Fibroblast of skin of left quadriceps (primary cell): ENCODE measurements at regions not wholly inside any gene's neighbourhood (a gene's known extent, or its start where the extent isn't known, plus 50 kb on each side); places are given as distances from the start of the nearest gene placed in this dataset.
"Not testable (repeated sequence)": the region's sequence is repeated elsewhere in the genome, so short reads cannot be mapped to it uniquely, and the experiment has no call there.

ENCODE experiments used
- DNase-seq, 2 experiments: peaks; one replicate each; pipeline ENCODE4 v3.0.0-alpha.2; 2013; ENCODE audit warnings: low read depth in 2 of 2

- DNase-seq = no peak
These were observed 939.4 kb downstream of the MCTP2 start for GRCh38 chr15:95170561-95171380.

DNA sequence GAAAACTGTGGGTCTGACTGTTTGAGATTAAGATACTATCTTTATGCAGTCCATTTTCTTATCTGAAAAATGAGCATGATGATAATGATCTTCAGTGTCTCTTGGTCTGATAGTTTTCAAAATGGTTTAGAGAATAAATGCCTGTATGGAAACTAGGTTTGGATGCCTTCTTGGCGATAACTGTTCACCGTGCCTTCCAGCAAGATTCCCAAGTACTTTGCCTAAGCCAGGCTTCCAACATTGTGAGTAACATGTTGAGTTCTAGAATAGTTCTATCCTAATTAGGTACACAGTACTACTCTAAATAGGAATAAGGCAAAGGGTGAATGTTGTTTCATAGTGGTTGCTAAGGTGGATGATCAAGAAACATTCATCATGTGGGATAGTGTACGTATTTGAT, 940.2 kb downstream of the MCTP2 start:
- no peak for DNase-seq

- DNase-seq = no peak
These were observed 943.2 kb downstream of the MCTP2 start for GRCh38 chr15:95174301-95175259.

DNA sequence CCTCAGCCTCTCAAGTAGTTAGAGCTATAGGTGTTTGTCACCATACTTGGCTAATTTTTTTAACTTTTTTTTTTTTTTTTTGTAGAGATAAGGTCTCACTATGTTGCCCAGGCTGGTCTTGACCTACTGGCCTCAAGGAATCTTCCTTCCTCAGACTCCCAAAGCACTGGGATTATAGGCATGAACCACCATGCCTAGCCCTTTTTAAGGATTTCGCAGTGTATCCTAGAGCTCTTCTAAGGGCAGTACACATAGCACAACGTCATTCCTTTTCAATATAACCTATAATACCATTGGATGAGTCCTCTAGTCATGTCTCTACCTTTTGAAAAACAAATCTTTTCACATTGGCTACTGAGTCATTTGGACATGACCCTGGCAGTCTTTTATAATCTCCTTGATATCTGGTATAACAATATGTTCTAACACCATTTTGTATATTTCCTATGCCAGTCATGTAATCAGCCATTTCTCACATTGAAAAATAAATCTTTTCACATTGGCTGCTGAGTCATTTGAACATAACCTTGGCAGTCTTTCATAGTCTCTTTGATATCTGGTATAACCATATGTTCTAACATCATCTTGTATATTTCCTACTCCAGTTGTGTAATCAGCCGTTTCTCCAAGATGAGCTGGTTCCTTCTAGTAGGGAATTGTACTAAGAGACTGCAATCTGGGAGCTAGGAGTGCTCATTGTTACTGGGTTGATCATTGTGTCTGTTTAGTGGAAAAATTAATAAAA, 944.7 kb downstream of the MCTP2 start:
- peak in 1 of 2 experiments; percentile 20 for DNase-seq

- no peak for DNase-seq
These were observed 945.6 kb downstream of the MCTP2 start for GRCh38 chr15:95176794-95177577.

- DNase-seq = no peak
These were observed 949.2 kb downstream of the MCTP2 start for GRCh38 chr15:95180530-95180929.

GRCh38 chr15:95182091-95182490, 950.7 kb downstream of the MCTP2 start:
- no peak for DNase-seq

DNA sequence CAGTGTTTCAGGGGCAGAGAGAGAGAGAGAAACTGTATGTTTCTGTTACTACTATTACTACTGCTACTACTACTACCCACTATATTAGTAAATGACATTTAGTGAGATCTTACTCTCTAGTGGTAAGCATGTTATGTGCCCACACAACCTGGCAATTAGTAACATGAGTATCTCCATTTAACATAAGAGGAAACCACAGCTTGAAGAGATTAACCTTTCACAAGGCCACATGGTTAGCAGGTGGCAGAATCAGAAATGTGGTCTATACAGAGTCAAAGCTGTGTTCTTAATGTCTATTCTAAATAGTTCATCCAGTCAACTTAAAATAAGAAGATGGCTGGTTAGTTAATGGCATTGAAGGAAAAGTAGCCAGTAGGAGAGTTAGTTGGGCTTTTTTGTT, 961.6 kb downstream of the MCTP2 start:
- no peak for DNase-seq

GRCh38 chr15:95194746-95195145, 963.4 kb downstream of the MCTP2 start:
- no peak for DNase-seq

DNA sequence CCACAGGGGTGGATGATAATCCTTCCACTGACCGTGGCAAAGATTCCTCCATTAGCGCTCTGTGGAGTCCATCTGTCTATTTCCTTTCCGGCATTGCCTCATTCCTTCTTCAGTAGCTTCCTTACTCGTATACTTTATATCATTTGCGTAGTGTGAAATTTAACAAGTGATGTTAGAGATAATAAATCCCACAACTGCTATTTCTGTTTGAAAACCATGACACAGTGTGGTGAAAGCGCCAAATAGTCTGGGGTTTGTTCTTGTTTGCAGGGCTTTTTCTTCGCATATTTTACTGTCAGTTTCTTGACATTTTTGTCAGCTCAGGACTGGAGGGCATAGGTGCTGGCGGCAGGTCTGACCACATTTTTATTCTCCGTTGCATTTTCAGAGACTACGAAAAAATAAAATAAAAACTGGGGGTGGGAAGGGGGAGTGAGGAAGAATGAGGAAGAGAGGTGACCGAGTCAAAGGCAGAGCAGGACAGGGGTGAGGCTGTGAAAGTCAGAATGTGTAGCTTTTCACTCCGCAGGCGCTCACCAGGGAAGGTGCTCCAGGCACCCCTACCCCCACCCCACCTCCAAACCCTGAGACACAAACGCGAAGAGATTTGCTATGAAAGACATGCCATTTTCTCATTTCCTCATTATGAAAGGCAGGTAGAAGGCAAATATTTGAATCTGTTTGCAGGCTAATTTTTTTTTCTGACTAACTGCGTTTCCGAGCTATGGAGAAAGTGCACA, 965.0 kb downstream of the MCTP2 start:
- DNase-seq = no peak

DNA sequence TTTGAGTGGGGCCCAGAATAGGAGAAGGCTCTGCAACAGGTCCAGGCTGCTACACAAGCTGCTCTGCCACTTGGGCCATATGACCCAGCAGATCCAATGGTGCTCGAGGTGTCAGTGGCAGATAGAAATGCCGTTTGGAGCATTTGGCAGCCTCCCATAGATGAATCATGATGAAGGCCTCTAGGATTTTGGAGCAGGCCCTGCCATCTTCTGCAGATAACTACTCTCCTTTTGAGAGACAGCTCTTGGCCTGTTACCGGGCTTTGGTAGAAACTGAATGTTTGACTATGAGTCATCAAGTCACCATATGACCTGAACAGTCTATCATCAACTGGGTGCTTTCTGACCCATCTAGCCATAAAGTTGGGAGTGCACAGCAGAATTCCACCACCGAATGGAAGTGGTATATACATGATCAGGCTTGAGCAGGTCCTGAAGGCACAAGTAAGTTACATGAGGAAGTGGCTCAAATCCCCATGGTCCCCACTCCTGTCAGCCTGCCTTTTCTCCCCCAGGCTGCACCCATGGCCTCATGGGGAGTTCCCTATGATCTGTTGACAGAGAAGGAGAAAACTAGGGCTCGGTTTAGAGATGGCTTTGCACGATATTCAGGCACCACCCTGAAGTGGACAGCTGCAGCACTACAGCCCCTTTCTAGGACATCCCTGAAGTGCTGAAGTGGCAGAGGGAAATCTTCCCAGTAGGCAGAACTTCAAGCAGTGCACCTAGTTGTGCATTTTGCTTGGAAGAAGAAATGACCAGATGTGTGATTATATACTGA, 971.4 kb downstream of the MCTP2 start:
- DNase-seq = no peak

- no peak for DNase-seq
These were observed 973.7 kb downstream of the MCTP2 start for GRCh38 chr15:95205077-95205476.

DNA sequence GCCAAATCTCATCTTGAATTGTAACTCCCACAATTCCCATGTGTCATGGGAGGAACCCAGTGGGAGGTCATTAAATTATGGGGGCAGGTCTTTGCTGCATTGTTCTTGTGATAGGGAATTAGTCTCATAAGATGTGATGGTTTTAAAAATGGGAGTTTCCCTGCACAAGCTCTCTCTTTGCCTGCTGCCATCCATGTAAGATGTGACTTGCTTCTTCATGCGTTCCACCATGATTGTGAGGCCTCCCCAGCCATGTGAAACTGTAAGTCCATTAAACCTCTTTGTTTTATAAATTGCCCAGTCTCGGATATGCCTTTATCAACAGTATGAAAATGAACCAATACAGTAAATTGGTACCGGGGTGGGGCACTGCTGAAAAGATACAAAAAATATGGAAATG, 974.5 kb downstream of the MCTP2 start:
- not testable (repeated sequence) for DNase-seq

DNA sequence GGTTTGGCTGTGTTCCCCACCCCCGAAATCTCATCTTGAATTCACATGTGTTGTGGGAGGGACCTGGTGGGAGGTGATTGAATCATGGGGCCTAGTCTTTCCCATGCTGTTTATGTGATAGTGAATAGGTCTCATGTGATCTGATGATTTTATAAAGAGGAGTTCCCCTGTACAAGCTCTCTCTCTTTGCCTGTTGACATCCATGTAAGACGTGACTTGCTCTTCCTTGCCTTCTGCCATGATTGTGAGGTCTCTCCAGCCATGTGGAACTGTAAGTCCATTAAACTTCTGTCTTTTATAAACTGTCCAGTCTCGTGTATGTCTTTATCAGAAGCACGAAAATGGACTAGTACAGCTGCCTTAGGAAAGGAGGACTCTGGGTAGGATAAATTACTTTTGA, 976.7 kb downstream of the MCTP2 start:
- no peak for DNase-seq

GRCh38 chr15:95208988-95209387, 977.6 kb downstream of the MCTP2 start:
- DNase-seq = no peak

DNA sequence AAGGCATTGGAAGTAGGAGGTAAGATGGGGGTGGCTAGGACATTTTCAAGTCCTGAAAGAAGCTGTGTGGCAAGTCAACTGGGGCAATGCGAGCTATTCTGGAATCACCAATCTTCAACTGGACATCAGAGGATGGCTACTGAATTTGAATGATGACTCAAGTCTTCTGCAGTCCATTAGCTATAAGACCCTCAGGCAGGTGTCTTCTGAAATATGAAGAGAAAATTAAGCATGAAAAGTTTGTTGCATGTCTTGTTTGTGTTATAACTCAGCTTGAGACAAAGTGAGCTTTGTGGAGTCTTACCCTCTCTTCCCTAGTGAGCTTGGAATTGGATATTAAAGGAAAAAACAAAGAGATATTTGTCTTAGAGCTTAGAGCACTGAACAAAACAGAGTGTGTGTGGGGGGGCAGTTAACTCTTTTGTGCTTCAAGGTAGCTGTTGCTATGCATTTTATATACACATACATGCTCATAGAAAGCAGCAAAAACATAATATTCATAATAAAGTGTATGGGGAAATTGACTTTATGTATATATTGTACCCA, 979.1 kb downstream of the MCTP2 start:
- no peak for DNase-seq

GRCh38 chr15:95215017-95215416, 983.7 kb downstream of the MCTP2 start:
- no peak for DNase-seq

GRCh38 chr15:95226835-95227234, 995.5 kb downstream of the MCTP2 start:
- no peak for DNase-seq

DNA sequence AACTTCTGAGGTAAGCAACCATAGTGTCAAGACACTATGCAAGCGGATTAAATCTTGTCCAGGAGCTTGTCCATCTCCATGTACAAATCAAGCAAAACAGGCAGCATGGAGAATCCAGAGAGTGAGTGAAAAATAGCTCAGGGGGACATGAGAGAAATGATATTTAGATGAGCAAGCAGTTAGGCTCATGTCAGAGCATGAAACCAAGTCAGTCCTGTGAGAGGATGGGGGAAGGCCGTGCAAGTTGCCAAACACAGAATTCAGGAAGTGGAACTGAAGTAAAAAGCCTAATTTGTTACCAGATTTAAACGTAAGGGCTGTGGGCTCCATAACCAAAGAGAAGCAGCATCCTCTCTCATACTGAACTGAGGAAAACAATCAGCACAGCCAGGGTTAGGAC, 995.9 kb downstream of the MCTP2 start:
- DNase-seq = no peak
